ENCODE measurements at regions not wholly inside any gene's neighbourhood (a gene's known extent, or its start where the extent isn't known, plus 50 kb on each side); places are given as distances from the start of the nearest gene placed in this dataset.

GRCh38 chr2:82230406-82230805 is 1925.9 kb upstream of the LRRTM1 start:
- Histone ChIP-seq H3K27me3 (no peaks in the 10 kb centered on the region), H3K27ac (no peak overlapping the region), H4K20me1 (ENCODE audit: insufficient read depth, poor library complexity, severe bottlenecking) (no peaks in the 10 kb centered on the region), H3K36me3 (replicated peaks; ENCODE audit: insufficient read depth, low read depth) (no peaks in the 10 kb centered on the region), H3K9me2 (replicated peaks; ENCODE audit: insufficient read depth) (no peaks in the 10 kb centered on the region), H3K4me1 (ENCODE audit: insufficient read depth) (no peaks in the 10 kb centered on the region), H3K9me3 (ENCODE audit: low read depth) (no peaks in the 10 kb centered on the region), H2AFZ (no peak overlapping the region), H3K79me2 (no peaks in the 10 kb centered on the region), H3K4me3 (no peak overlapping the region), H3K4me2 (no peak overlapping the region)
- TF ChIP-seq EZH2phosphoT487 (IDR thresholded peaks at IDR 0.05; ENCODE audit: low read depth, severe bottlenecking, unreplicated experiment) (no peak), EZH2 (IDR thresholded peaks at IDR 0.05; ENCODE audit: borderline replicate concordance) (no peak), CTCF (IDR thresholded peaks at IDR 0.05; ENCODE audit: poor library complexity) (no peak)
- WGBS (ENCODE audit: low lambda C conversion rate, missing lambda C conversion rate) = 93% methylated on average over 1 of the region's 1 CpG
- DNase-seq (ENCODE audit: low spot score) = no peak

- peaks cover 5% of the 10 kb centered on the region for H3K9me3 ChIP-seq (ENCODE audit: low read depth)
- 88% methylated on average over 2 of the region's 2 CpGs for WGBS (ENCODE audit: low lambda C conversion rate, missing lambda C conversion rate)
- no peaks in the 10 kb centered on the region for H4K20me1 ChIP-seq (ENCODE audit: insufficient read depth, poor library complexity, severe bottlenecking)
- H3K4me3 ChIP-seq = no peak overlapping the region
- no peaks in the 10 kb centered on the region for H3K27me3 ChIP-seq
- H3K9me2 ChIP-seq (replicated peaks; ENCODE audit: insufficient read depth) = no peaks in the 10 kb centered on the region
- no peaks in the 10 kb centered on the region for H3K36me3 ChIP-seq (replicated peaks; ENCODE audit: insufficient read depth, low read depth)
- no peak for DNase-seq (ENCODE audit: low spot score)
- H3K4me1 ChIP-seq (ENCODE audit: insufficient read depth) = no peaks in the 10 kb centered on the region
- H3K27ac ChIP-seq = no peak overlapping the region
- H2AFZ ChIP-seq = no peak overlapping the region
- H3K79me2 ChIP-seq = no peaks in the 10 kb centered on the region
- no peak overlapping the region for H3K4me2 ChIP-seq
- TF ChIP-seq EZH2 (IDR thresholded peaks at IDR 0.05; ENCODE audit: borderline replicate concordance) = no peak
- no peak for TF ChIP-seq CTCF (IDR thresholded peaks at IDR 0.05; ENCODE audit: poor library complexity)
- TF ChIP-seq EZH2phosphoT487 (IDR thresholded peaks at IDR 0.05; ENCODE audit: low read depth, severe bottlenecking, unreplicated experiment) = no peak
Measured at GRCh38 chr2:82226441-82226840, 1921.9 kb upstream of the LRRTM1 start.

GRCh38 chr2:82224301-82224940 is 1919.9 kb upstream of the LRRTM1 start:
- no peaks in the 10 kb centered on the region for H3K27me3 ChIP-seq
- no peak overlapping the region for H2AFZ ChIP-seq
- 79% methylated on average over 5 of the region's 5 CpGs for WGBS (ENCODE audit: low lambda C conversion rate, missing lambda C conversion rate)
- H3K4me2 ChIP-seq = no peak overlapping the region
- no peaks in the 10 kb centered on the region for H3K36me3 ChIP-seq (replicated peaks; ENCODE audit: insufficient read depth, low read depth)
- no peak for DNase-seq (ENCODE audit: low spot score)
- TF ChIP-seq EZH2phosphoT487 (IDR thresholded peaks at IDR 0.05; ENCODE audit: low read depth, severe bottlenecking, unreplicated experiment) = no peak
- no peak for TF ChIP-seq CTCF (IDR thresholded peaks at IDR 0.05; ENCODE audit: poor library complexity)
- no peak for TF ChIP-seq EZH2 (IDR thresholded peaks at IDR 0.05; ENCODE audit: borderline replicate concordance)
- H4K20me1 ChIP-seq (ENCODE audit: insufficient read depth, poor library complexity, severe bottlenecking) = no peaks in the 10 kb centered on the region
- H3K4me1 ChIP-seq (ENCODE audit: insufficient read depth) = no peaks in the 10 kb centered on the region
- H3K27ac ChIP-seq = no peak overlapping the region
- H3K9me2 ChIP-seq (replicated peaks; ENCODE audit: insufficient read depth) = no peaks in the 10 kb centered on the region
- no peak overlapping the region for H3K4me3 ChIP-seq
- H3K79me2 ChIP-seq = no peaks in the 10 kb centered on the region
- H3K9me3 ChIP-seq (ENCODE audit: low read depth) = peaks cover 5% of the 10 kb centered on the region
